HepG2 (cell line): ENCODE measurements at regions not wholly inside any gene's neighbourhood (a gene's known extent, or its start where the extent isn't known, plus 50 kb on each side); places are given as distances from the start of the nearest gene placed in this dataset.

Experiments
- BORCS8-MEF2B ChIP-seq: sonication (generic); formaldehyde crosslinking; IDR thresholded peaks from 2 replicates; pipeline ENCODE4 v1.8.0; 2022; ENCODE audit warnings: mild to moderate bottlenecking, missing genetic modification reagents
- ETS1 ChIP-seq: sonication (generic); formaldehyde crosslinking; IDR thresholded peaks from 2 replicates; pipeline ENCODE4 v1.4.0; 2020; ENCODE audit warnings: missing genetic modification reagents
- FOSL1 ChIP-seq: sonication (generic); formaldehyde crosslinking; IDR thresholded peaks from 2 replicates; pipeline ENCODE4 v1.9.0; 2021; ENCODE audit warnings: missing genetic modification reagents, borderline replicate concordance
- GTF2F1 ChIP-seq: fragments of 150-350 bp; IDR thresholded peaks from 2 replicates; pipeline ENCODE4 v1.6.1; 2014; ENCODE audit warnings: low read length
- IRF2 ChIP-seq: IDR thresholded peaks from 2 replicates; pipeline ENCODE4 v1.6.1; 2018; ENCODE audit warnings: missing genetic modification reagents, missing compliant biosample characterization
- KDM1A ChIP-seq: IDR thresholded peaks from 2 replicates; pipeline ENCODE4 v1.6.1; 2016; ENCODE audit warnings: missing compliant biosample characterization
- KLF6 ChIP-seq: IDR thresholded peaks from 2 replicates; pipeline ENCODE4 v1.8.0; 2016; ENCODE audit warnings: missing biosample characterization, missing genetic modification reagents
- MXD4 ChIP-seq: IDR thresholded peaks from 2 replicates; pipeline ENCODE4 v1.6.1; 2016; ENCODE audit warnings: mild to moderate bottlenecking, missing biosample characterization, missing genetic modification reagents
- PPARG ChIP-seq: conservative IDR thresholded peaks from 2 replicates; pipeline ENCODE4 v1.6.1; 2016; ENCODE audit warnings: missing biosample characterization, missing genetic modification reagents
- SAP130 ChIP-seq: IDR thresholded peaks from 2 replicates; pipeline ENCODE4 v1.6.1; 2016; ENCODE audit warnings: low read depth
- SETDB1 ChIP-seq: sonication (generic); formaldehyde crosslinking; IDR thresholded peaks from 2 replicates; pipeline ENCODE4 v1.5.1; 2020; ENCODE audit warnings: missing genetic modification reagents, mild to moderate bottlenecking, borderline replicate concordance
- ZBTB21 ChIP-seq: sonication (generic); formaldehyde crosslinking; IDR thresholded peaks from 2 replicates; pipeline ENCODE4 v1.4.0; 2020; ENCODE audit warnings: missing genetic modification reagents
- ZFP36L1 ChIP-seq: sonication (generic); formaldehyde crosslinking; IDR thresholded peaks from 2 replicates; pipeline ENCODE4 v1.8.0; 2022; ENCODE audit warnings: mild to moderate bottlenecking, missing genetic modification reagents, moderate library complexity
- ZFP91 ChIP-seq: sonication (generic); formaldehyde crosslinking; IDR thresholded peaks from 2 replicates; pipeline ENCODE4 v1.9.0; 2022; ENCODE audit warnings: missing genetic modification reagents, mild to moderate bottlenecking, borderline replicate concordance
- ZHX2 ChIP-seq, 2 experiments: sonication (generic) in 1 of 2; formaldehyde crosslinking in 1 of 2; IDR thresholded peaks; 2 replicates each; pipeline versions ENCODE4 v1.6.1 to v1.9.0; 2014 to 2022; ENCODE audit warnings: antibody characterized with exemption in 1 of 2, borderline replicate concordance in 1 of 2, inconsistent platforms in 1 of 2, low read depth in 1 of 2, missing genetic modification reagents in 1 of 2
- ZNF101 ChIP-seq: sonication (generic); formaldehyde crosslinking; IDR thresholded peaks from 2 replicates; pipeline ENCODE4 v1.4.0; 2020; ENCODE audit warnings: mild to moderate bottlenecking, low read depth, missing genetic modification reagents, borderline replicate concordance
- ZNF124 ChIP-seq: sonication (generic); formaldehyde crosslinking; IDR thresholded peaks from 2 replicates; pipeline ENCODE4 v1.4.0; 2020; ENCODE audit warnings: missing genetic modification reagents
- ZNF484 ChIP-seq: sonication (generic); formaldehyde crosslinking; IDR thresholded peaks from 2 replicates; pipeline ENCODE4 v1.5.1; 2020; ENCODE audit warnings: mild to moderate bottlenecking, low read depth, missing genetic modification reagents, borderline replicate concordance
- ZNF572 ChIP-seq: sonication (generic); formaldehyde crosslinking; IDR thresholded peaks from 2 replicates; pipeline ENCODE4 v1.5.1; 2020; ENCODE audit warnings: mild to moderate bottlenecking, missing genetic modification reagents
- ZNF678 ChIP-seq: sonication (generic); formaldehyde crosslinking; IDR thresholded peaks from 2 replicates; pipeline ENCODE4 v1.4.0; 2020; ENCODE audit warnings: mild to moderate bottlenecking, missing genetic modification reagents
- ZNF816 ChIP-seq: sonication (generic); formaldehyde crosslinking; IDR thresholded peaks from 2 replicates; pipeline ENCODE4 v1.8.0; 2022; ENCODE audit warnings: missing genetic modification reagents, mild to moderate bottlenecking, borderline replicate concordance
- ZNF891 ChIP-seq: sonication (generic); formaldehyde crosslinking; IDR thresholded peaks from 2 replicates; pipeline ENCODE4 v1.5.0; 2020; ENCODE audit warnings: mild to moderate bottlenecking, missing genetic modification reagents

GRCh38 chr7:138352570-138353461 is 107.2 kb upstream of the TRIM24 start (continued):
- TF ChIP-seq ZBTB21: peak; percentile 65
- TF ChIP-seq ZNF101: no peak
- TF ChIP-seq ZNF891: 0 out of 2 replicates have a peak, but pooled peaks have one; percentile 37
- peak; percentile 80 for TF ChIP-seq ZNF124
- peak; percentile 77; the same call in 1 of the 2 replicates for TF ChIP-seq MXD4 (CRISPR knock-in tag)
- TF ChIP-seq KDM1A (CRISPR knock-in tag): peak; percentile 92
- TF ChIP-seq ZNF816: peak; percentile 51; the same call in 1 of the 2 replicates
- TF ChIP-seq ZNF678: no peak
- TF ChIP-seq ZNF572 (CRISPR knock-in tag): no peak
- TF ChIP-seq ZFP36L1: peak; percentile 62; the same call in 1 of the 2 replicates
- TF ChIP-seq GTF2F1: peak; percentile 67; the same call in 1 of the 2 replicates
- TF ChIP-seq SAP130 (CRISPR knock-in tag): peak; percentile 92
- TF ChIP-seq ZFP91: peak; percentile 68; the same call in 1 of the 2 replicates
- TF ChIP-seq ZNF484 (CRISPR knock-in tag): no peak
- TF ChIP-seq BORCS8-MEF2B (CRISPR knock-in tag): no peak
- peak; percentile 98 for TF ChIP-seq FOSL1 (CRISPR knock-in tag)
- TF ChIP-seq SETDB1 (CRISPR knock-in tag): no peak
- no peak for TF ChIP-seq KLF6 (CRISPR knock-in tag)
- peak; percentile 61 for TF ChIP-seq ZHX2 (IDR thresholded peaks at IDR 0.05; ENCODE audit: low read depth)
- TF ChIP-seq ZHX2 (CRISPR knock-in tag; IDR thresholded peaks at IDR 0.05; ENCODE audit: borderline replicate concordance): no peak
- TF ChIP-seq IRF2 (CRISPR knock-in tag): peak; percentile 98
- peak; percentile 90 for TF ChIP-seq PPARG (CRISPR knock-in tag)
- 0 out of 2 replicates have a peak, but pooled peaks have one; percentile 27 for TF ChIP-seq ETS1 (CRISPR knock-in tag)
